ENCODE measurements at regions not wholly inside any gene's neighbourhood (a gene's known extent, or its start where the extent isn't known, plus 50 kb on each side); places are given as distances from the start of the nearest gene placed in this dataset.

- Histone ChIP-seq H3K4me1 (ENCODE audit: control insufficient read depth, insufficient read depth, low read length, poor library complexity, severe bottlenecking) (no peaks in the 10 kb centered on the region), H3K4me3 (ENCODE audit: insufficient read depth, low read depth, low read length, poor library complexity, severe bottlenecking) (no peak overlapping the region), H3K27me3 (replicated peaks; ENCODE audit: control insufficient read depth, insufficient read depth, low read length, poor library complexity, severe bottlenecking) (no peaks in the 10 kb centered on the region), H3K27ac (ENCODE audit: insufficient read depth, low read length, poor library complexity, severe bottlenecking) (no peak overlapping the region), H3K9me3 (ENCODE audit: control insufficient read depth, low read length) (no peaks in the 10 kb centered on the region), H3K36me3 (ENCODE audit: control insufficient read depth, insufficient read depth, low read length) (no peaks in the 10 kb centered on the region)
- no peak for DNase-seq
Measured at GRCh38 chr11:25758145-25758661, 573.7 kb upstream of the ANO3 start.

GRCh38 chr11:25766332-25767015 lies 565.5 kb upstream of the ANO3 start:
- Histone ChIP-seq H3K4me1 (ENCODE audit: control insufficient read depth, insufficient read depth, low read length, poor library complexity, severe bottlenecking) (no peaks in the 10 kb centered on the region), H3K4me3 (ENCODE audit: insufficient read depth, low read depth, low read length, poor library complexity, severe bottlenecking) (no peak overlapping the region), H3K27me3 (replicated peaks; ENCODE audit: control insufficient read depth, insufficient read depth, low read length, poor library complexity, severe bottlenecking) (no peaks in the 10 kb centered on the region), H3K36me3 (ENCODE audit: control insufficient read depth, insufficient read depth, low read length) (no peaks in the 10 kb centered on the region), H3K9me3 (ENCODE audit: control insufficient read depth, low read length) (no peaks in the 10 kb centered on the region), H3K27ac (ENCODE audit: insufficient read depth, low read length, poor library complexity, severe bottlenecking) (no peak overlapping the region)
- no peak for DNase-seq

GRCh38 chr11:25769287-25769686 lies 562.6 kb upstream of the ANO3 start:
- H3K36me3 ChIP-seq (ENCODE audit: control insufficient read depth, insufficient read depth, low read length) = no peaks in the 10 kb centered on the region
- H3K4me1 ChIP-seq (ENCODE audit: control insufficient read depth, insufficient read depth, low read length, poor library complexity, severe bottlenecking) = no peaks in the 10 kb centered on the region
- no peak overlapping the region for H3K4me3 ChIP-seq (ENCODE audit: insufficient read depth, low read depth, low read length, poor library complexity, severe bottlenecking)
- H3K27ac ChIP-seq (ENCODE audit: insufficient read depth, low read length, poor library complexity, severe bottlenecking) = no peak overlapping the region
- no peaks in the 10 kb centered on the region for H3K27me3 ChIP-seq (replicated peaks; ENCODE audit: control insufficient read depth, insufficient read depth, low read length, poor library complexity, severe bottlenecking)
- no peak for DNase-seq
- H3K9me3 ChIP-seq (ENCODE audit: control insufficient read depth, low read length) = no peaks in the 10 kb centered on the region

- no peaks in the 10 kb centered on the region for H3K9me3 ChIP-seq (ENCODE audit: control insufficient read depth, low read length)
- no peak for DNase-seq
- H3K4me3 ChIP-seq (ENCODE audit: insufficient read depth, low read depth, low read length, poor library complexity, severe bottlenecking) = no peak overlapping the region
- H3K27ac ChIP-seq (ENCODE audit: insufficient read depth, low read length, poor library complexity, severe bottlenecking) = no peak overlapping the region
- no peaks in the 10 kb centered on the region for H3K36me3 ChIP-seq (ENCODE audit: control insufficient read depth, insufficient read depth, low read length)
- H3K27me3 ChIP-seq (replicated peaks; ENCODE audit: control insufficient read depth, insufficient read depth, low read length, poor library complexity, severe bottlenecking) = no peaks in the 10 kb centered on the region
- no peaks in the 10 kb centered on the region for H3K4me1 ChIP-seq (ENCODE audit: control insufficient read depth, insufficient read depth, low read length, poor library complexity, severe bottlenecking)
Measured at GRCh38 chr11:25771605-25772004, 560.3 kb upstream of the ANO3 start.

- Histone ChIP-seq H3K4me1 (ENCODE audit: control insufficient read depth, insufficient read depth, low read length, poor library complexity, severe bottlenecking) (no peaks in the 10 kb centered on the region), H3K36me3 (ENCODE audit: control insufficient read depth, insufficient read depth, low read length) (no peaks in the 10 kb centered on the region), H3K9me3 (ENCODE audit: control insufficient read depth, low read length) (no peaks in the 10 kb centered on the region), H3K27ac (ENCODE audit: insufficient read depth, low read length, poor library complexity, severe bottlenecking) (no peak overlapping the region), H3K27me3 (replicated peaks; ENCODE audit: control insufficient read depth, insufficient read depth, low read length, poor library complexity, severe bottlenecking) (no peaks in the 10 kb centered on the region), H3K4me3 (ENCODE audit: insufficient read depth, low read depth, low read length, poor library complexity, severe bottlenecking) (no peak overlapping the region)
- DNase-seq = no peak
Measured at GRCh38 chr11:25775603-25776002, 556.3 kb upstream of the ANO3 start.

GRCh38 chr11:25776238-25776637 lies 555.7 kb upstream of the ANO3 start:
- Histone ChIP-seq H3K4me3 (ENCODE audit: insufficient read depth, low read depth, low read length, poor library complexity, severe bottlenecking) (no peak overlapping the region), H3K9me3 (ENCODE audit: control insufficient read depth, low read length) (no peaks in the 10 kb centered on the region), H3K4me1 (ENCODE audit: control insufficient read depth, insufficient read depth, low read length, poor library complexity, severe bottlenecking) (no peaks in the 10 kb centered on the region), H3K27ac (ENCODE audit: insufficient read depth, low read length, poor library complexity, severe bottlenecking) (no peak overlapping the region), H3K27me3 (replicated peaks; ENCODE audit: control insufficient read depth, insufficient read depth, low read length, poor library complexity, severe bottlenecking) (no peaks in the 10 kb centered on the region), H3K36me3 (ENCODE audit: control insufficient read depth, insufficient read depth, low read length) (no peaks in the 10 kb centered on the region)
- DNase-seq = no peak

GRCh38 chr11:25777343-25777742 lies 554.6 kb upstream of the ANO3 start:
- Histone ChIP-seq H3K4me1 (ENCODE audit: control insufficient read depth, insufficient read depth, low read length, poor library complexity, severe bottlenecking) (no peaks in the 10 kb centered on the region), H3K27me3 (replicated peaks; ENCODE audit: control insufficient read depth, insufficient read depth, low read length, poor library complexity, severe bottlenecking) (no peaks in the 10 kb centered on the region), H3K36me3 (ENCODE audit: control insufficient read depth, insufficient read depth, low read length) (no peaks in the 10 kb centered on the region), H3K9me3 (ENCODE audit: control insufficient read depth, low read length) (no peaks in the 10 kb centered on the region), H3K4me3 (ENCODE audit: insufficient read depth, low read depth, low read length, poor library complexity, severe bottlenecking) (no peak overlapping the region), H3K27ac (ENCODE audit: insufficient read depth, low read length, poor library complexity, severe bottlenecking) (no peak overlapping the region)
- DNase-seq = no peak

GRCh38 chr11:25779033-25779432 lies 552.9 kb upstream of the ANO3 start:
- DNase-seq = no peak
- H3K27ac ChIP-seq (ENCODE audit: insufficient read depth, low read length, poor library complexity, severe bottlenecking) = no peak overlapping the region
- H3K27me3 ChIP-seq (replicated peaks; ENCODE audit: control insufficient read depth, insufficient read depth, low read length, poor library complexity, severe bottlenecking) = no peaks in the 10 kb centered on the region
- H3K4me3 ChIP-seq (ENCODE audit: insufficient read depth, low read depth, low read length, poor library complexity, severe bottlenecking) = no peak overlapping the region
- no peaks in the 10 kb centered on the region for H3K9me3 ChIP-seq (ENCODE audit: control insufficient read depth, low read length)
- no peaks in the 10 kb centered on the region for H3K36me3 ChIP-seq (ENCODE audit: control insufficient read depth, insufficient read depth, low read length)
- H3K4me1 ChIP-seq (ENCODE audit: control insufficient read depth, insufficient read depth, low read length, poor library complexity, severe bottlenecking) = no peaks in the 10 kb centered on the region

GRCh38 chr11:25787416-25787815 lies 544.5 kb upstream of the ANO3 start:
- no peaks in the 10 kb centered on the region for H3K36me3 ChIP-seq (ENCODE audit: control insufficient read depth, insufficient read depth, low read length)
- no peak overlapping the region for H3K4me3 ChIP-seq (ENCODE audit: insufficient read depth, low read depth, low read length, poor library complexity, severe bottlenecking)
- no peak for DNase-seq
- no peaks in the 10 kb centered on the region for H3K27me3 ChIP-seq (replicated peaks; ENCODE audit: control insufficient read depth, insufficient read depth, low read length, poor library complexity, severe bottlenecking)
- H3K9me3 ChIP-seq (ENCODE audit: control insufficient read depth, low read length) = no peaks in the 10 kb centered on the region
- no peaks in the 10 kb centered on the region for H3K4me1 ChIP-seq (ENCODE audit: control insufficient read depth, insufficient read depth, low read length, poor library complexity, severe bottlenecking)
- H3K27ac ChIP-seq (ENCODE audit: insufficient read depth, low read length, poor library complexity, severe bottlenecking) = no peak overlapping the region

- H3K4me1 ChIP-seq (ENCODE audit: control insufficient read depth, insufficient read depth, low read length, poor library complexity, severe bottlenecking) = no peaks in the 10 kb centered on the region
- H3K27me3 ChIP-seq (replicated peaks; ENCODE audit: control insufficient read depth, insufficient read depth, low read length, poor library complexity, severe bottlenecking) = no peaks in the 10 kb centered on the region
- no peak for DNase-seq
- no peak overlapping the region for H3K27ac ChIP-seq (ENCODE audit: insufficient read depth, low read length, poor library complexity, severe bottlenecking)
- no peaks in the 10 kb centered on the region for H3K9me3 ChIP-seq (ENCODE audit: control insufficient read depth, low read length)
- H3K4me3 ChIP-seq (ENCODE audit: insufficient read depth, low read depth, low read length, poor library complexity, severe bottlenecking) = no peak overlapping the region
- no peaks in the 10 kb centered on the region for H3K36me3 ChIP-seq (ENCODE audit: control insufficient read depth, insufficient read depth, low read length)
Measured at GRCh38 chr11:25790396-25790795, 541.5 kb upstream of the ANO3 start.

Measured in effector memory CD4-positive, alpha-beta T cell (primary cell).